ENCODE measurements at regions not wholly inside any gene's neighbourhood (a gene's known extent, or its start where the extent isn't known, plus 50 kb on each side); places are given as distances from the start of the nearest gene placed in this dataset.

- no peak for TF ChIP-seq YY1 (IDR thresholded peaks at IDR 0.05; ENCODE audit: insufficient read depth, insufficient read length)
- no peak for TF ChIP-seq ZNF274 (IDR thresholded peaks at IDR 0.05; ENCODE audit: low read depth, low read length)
These were observed 1137.6 kb downstream of the C4orf33 start for GRCh38 chr4:130233377-130234047.
